Stomach (tissue), 4 donors: ENCODE measurements at regions not wholly inside any gene's neighbourhood (a gene's known extent, or its start where the extent isn't known, plus 50 kb on each side); places are given as distances from the start of the nearest gene placed in this dataset.

Source experiments
- CTCF ChIP-seq, 7 experiments: fragments of 450-650 bp in 4 of 7; fragments of 200-600 bp in 3 of 7; sonication (generic) in 3 of 7; IDR thresholded peaks; one replicate each; pipeline ENCODE4 v1.5.1; 2016 to 2019; ENCODE audit warnings: antibody characterized with exemption in 7 of 7, control low read depth in 2 of 7, mild to moderate bottlenecking in 1 of 7
- EP300 ChIP-seq: sonication (generic); formaldehyde crosslinking; IDR thresholded peaks from one replicate; pipeline ENCODE4 v1.6.1; 2017; ENCODE audit warnings: antibody characterized with exemption
- POLR2A ChIP-seq, 4 donors: fragments of 450-650 bp; IDR thresholded peaks; one replicate each; pipeline ENCODE4 v1.6.1; 2016; ENCODE audit warnings: antibody characterized with exemption in 4 of 4, control low read depth in 2 of 4, mild to moderate bottlenecking in 1 of 4, moderate library complexity in 1 of 4
- POLR2AphosphoS5 ChIP-seq, 3 donors: sonication (generic); formaldehyde crosslinking; IDR thresholded peaks; one replicate each; pipeline ENCODE4 v1.6.1; 2016; ENCODE audit warnings: antibody characterized with exemption in 3 of 3

- no peak for TF ChIP-seq CTCF (IDR thresholded peaks at IDR 0.05)
- no peak for TF ChIP-seq POLR2A (IDR thresholded peaks at IDR 0.05)
- TF ChIP-seq EP300: no peak
- TF ChIP-seq POLR2AphosphoS5 (IDR thresholded peaks at IDR 0.05): no peak
Measured at GRCh38 chr6:120122401-120122800, 772.8 kb upstream of the MAN1A1 start.
